Activated B cell treated with CpG ODN at 0.5 μM for 24 hours (primary cell): ENCODE measurements at regions not wholly inside any gene's neighbourhood (a gene's known extent, or its start where the extent isn't known, plus 50 kb on each side); places are given as distances from the start of the nearest gene placed in this dataset.

Source experiments
- ATAC-seq: fragments of 200-7000 bp; cut with Tn5 transposase; one replicate; pipeline ENCODE4 v1.10.0; 2021; ENCODE audit warnings: low read depth, mild to moderate bottlenecking, moderate library complexity
- CTCF ChIA-PET: fragments of 350-600 bp; sonication (Branson Sonifier 250); formaldehyde crosslinking; loops from one replicate; lab custom pipeline; 2021; ENCODE audit warnings: antibody characterized with exemption; lab: Charles Lee
- POLR2A ChIA-PET: fragments of 350-600 bp; sonication (Branson Sonifier 250); formaldehyde crosslinking; loops from one replicate; lab custom pipeline; 2021; ENCODE audit warnings: antibody characterized with exemption; lab: Charles Lee
- DNase-seq: peaks from one replicate; pipeline ENCODE4 v3.0.0; 2022
- H3K27ac Mint-ChIP-seq: one replicate; pipeline ENCODE4 v1.8.0; 2020; ENCODE audit warnings: mixed read lengths
- H3K27me3 Mint-ChIP-seq: one replicate; pipeline ENCODE4 v1.8.0; 2021; ENCODE audit warnings: mixed read lengths
- H3K36me3 Mint-ChIP-seq: one replicate; pipeline ENCODE4 v1.8.0; 2021; ENCODE audit warnings: low read depth, mixed read lengths
- H3K4me1 Mint-ChIP-seq: one replicate; pipeline ENCODE4 v1.8.0; 2021; ENCODE audit warnings: mixed read lengths
- H3K4me3 Mint-ChIP-seq: one replicate; pipeline ENCODE4 v1.8.0; 2020; ENCODE audit warnings: mild to moderate bottlenecking, mixed read lengths
- H3K9me3 Mint-ChIP-seq: one replicate; pipeline ENCODE4 v1.8.0; 2020; ENCODE audit warnings: mixed read lengths
- intact Hi-C: fragments of 100-400 bp; cut with micrococcal nuclease; formaldehyde crosslinking; loops from one replicate; pipeline ENCODE4 v1.15.1; 2024
- TF ChIP-seq, protein P1 (sequence below): fragments of 200-600 bp; IDR thresholded peaks from one replicate; pipeline ENCODE4 v1.8.0; 2022; ENCODE audit warnings: antibody characterized with exemption, mild to moderate bottlenecking

DNA sequence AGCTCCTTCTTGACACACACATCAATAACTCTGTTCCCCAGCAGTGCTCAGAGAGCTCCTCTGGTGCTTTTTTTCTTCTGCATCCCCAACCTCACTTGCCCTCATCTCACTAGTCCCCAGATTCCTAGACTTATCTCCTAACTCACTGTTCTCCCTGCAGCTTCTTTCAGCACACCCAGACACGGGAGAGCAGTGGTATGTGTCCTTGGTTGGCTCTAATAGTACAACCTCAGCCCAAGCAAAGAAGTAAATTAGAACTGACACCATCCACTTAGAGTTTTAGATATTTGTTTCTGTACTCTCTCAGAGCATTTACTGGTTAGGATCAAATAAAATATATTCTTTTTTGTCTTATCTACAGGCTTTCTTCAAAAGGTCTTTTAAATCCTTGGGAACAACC lies 201.4 kb upstream of the SNX7 start:
- no peak for DNase-seq
- TF ChIP-seq, protein P1, sequence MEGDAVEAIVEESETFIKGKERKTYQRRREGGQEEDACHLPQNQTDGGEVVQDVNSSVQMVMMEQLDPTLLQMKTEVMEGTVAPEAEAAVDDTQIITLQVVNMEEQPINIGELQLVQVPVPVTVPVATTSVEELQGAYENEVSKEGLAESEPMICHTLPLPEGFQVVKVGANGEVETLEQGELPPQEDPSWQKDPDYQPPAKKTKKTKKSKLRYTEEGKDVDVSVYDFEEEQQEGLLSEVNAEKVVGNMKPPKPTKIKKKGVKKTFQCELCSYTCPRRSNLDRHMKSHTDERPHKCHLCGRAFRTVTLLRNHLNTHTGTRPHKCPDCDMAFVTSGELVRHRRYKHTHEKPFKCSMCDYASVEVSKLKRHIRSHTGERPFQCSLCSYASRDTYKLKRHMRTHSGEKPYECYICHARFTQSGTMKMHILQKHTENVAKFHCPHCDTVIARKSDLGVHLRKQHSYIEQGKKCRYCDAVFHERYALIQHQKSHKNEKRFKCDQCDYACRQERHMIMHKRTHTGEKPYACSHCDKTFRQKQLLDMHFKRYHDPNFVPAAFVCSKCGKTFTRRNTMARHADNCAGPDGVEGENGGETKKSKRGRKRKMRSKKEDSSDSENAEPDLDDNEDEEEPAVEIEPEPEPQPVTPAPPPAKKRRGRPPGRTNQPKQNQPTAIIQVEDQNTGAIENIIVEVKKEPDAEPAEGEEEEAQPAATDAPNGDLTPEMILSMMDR, result no peak
- Mint-ChIP-seq H3K27me3 (no peaks in the 10 kb centered on the region), H3K4me1 (no peaks in the 10 kb centered on the region), H3K27ac (no peak overlapping the region), H3K9me3 (no peaks in the 10 kb centered on the region), H3K36me3 (no peaks in the 10 kb centered on the region), H3K4me3 (no peak overlapping the region)
- no peak for ATAC-seq
- POLR2A ChIA-PET, result no interaction called here
- CTCF ChIA-PET, result no interaction called here
- intact Hi-C loops, result no loop called here

DNA sequence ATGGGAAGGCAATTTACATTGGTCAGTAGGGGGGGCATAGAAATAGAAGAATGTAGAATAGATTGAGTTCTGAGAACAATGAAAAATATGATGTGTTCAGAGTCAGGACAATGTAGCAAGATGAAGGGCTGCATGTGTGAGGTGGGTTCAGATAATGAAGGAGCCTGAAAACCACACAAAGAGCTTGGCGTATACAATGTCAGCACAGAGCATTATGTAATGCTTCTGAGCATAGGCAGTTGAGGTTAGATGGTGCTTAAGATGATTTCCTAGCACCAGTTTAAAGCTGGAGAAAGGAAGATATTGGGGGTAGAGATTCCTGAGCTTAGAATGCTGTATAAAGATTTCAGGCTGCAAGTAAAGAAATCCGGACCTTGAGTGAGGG lies 202.0 kb upstream of the SNX7 start:
- Mint-ChIP-seq H3K27ac (no peak overlapping the region), H3K36me3 (no peaks in the 10 kb centered on the region), H3K9me3 (no peaks in the 10 kb centered on the region), H3K27me3 (no peaks in the 10 kb centered on the region), H3K4me1 (no peaks in the 10 kb centered on the region), H3K4me3 (no peak overlapping the region)
- no peak for ATAC-seq
- intact Hi-C loops, result no loop called here
- DNase-seq, result no peak
- TF ChIP-seq, protein P1, result no peak
- ChIA-PET CTCF (no interaction called here), POLR2A (no interaction called here)

- ChIA-PET CTCF (no interaction called here), POLR2A (no interaction called here)
- no peaks in the 10 kb centered on the region for H3K27me3 Mint-ChIP-seq
- no peak overlapping the region for H3K4me3 Mint-ChIP-seq
- H3K27ac Mint-ChIP-seq, result no peak overlapping the region
- ATAC-seq (no peak), DNase-seq (no peak)
- no peaks in the 10 kb centered on the region for H3K9me3 Mint-ChIP-seq
- intact Hi-C loops, result no loop called here
- TF ChIP-seq, protein P1, result no peak
- H3K4me1 Mint-ChIP-seq, result no peaks in the 10 kb centered on the region
- H3K36me3 Mint-ChIP-seq, result no peaks in the 10 kb centered on the region
Observed at GRCh38 chr1:98458511-98459485, 202.7 kb upstream of the SNX7 start.

DNA sequence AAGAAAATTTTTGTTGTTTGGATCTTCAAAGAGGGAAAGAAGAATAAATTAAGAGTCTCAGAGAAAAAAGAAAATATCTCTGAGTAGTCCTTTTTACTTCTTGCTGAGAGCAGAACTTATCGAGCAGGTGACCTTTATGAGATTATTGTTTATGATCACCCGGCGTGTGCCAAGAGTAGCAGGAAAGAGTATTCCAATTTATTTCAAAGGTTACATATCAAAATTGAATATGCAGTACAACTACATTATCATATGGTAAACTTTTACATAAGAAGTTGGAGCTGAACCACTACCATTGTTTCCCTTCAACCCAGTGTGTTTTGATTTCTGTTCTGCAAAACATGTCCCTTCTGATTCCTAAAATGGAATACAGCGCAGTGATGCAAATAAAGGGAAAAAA lies 204.3 kb upstream of the SNX7 start:
- Mint-ChIP-seq H3K9me3 (no peaks in the 10 kb centered on the region), H3K27ac (no peak overlapping the region), H3K36me3 (no peaks in the 10 kb centered on the region), H3K4me3 (no peak overlapping the region), H3K4me1 (no peaks in the 10 kb centered on the region), H3K27me3 (no peaks in the 10 kb centered on the region)
- ChIA-PET POLR2A (no interaction called here), CTCF (no interaction called here)
- no peak for DNase-seq
- TF ChIP-seq, protein P1, result no peak
- no peak for ATAC-seq
- intact Hi-C loops, result no loop called here

- ChIA-PET POLR2A (no interaction called here), CTCF (no interaction called here)
- Mint-ChIP-seq H3K27me3 (no peaks in the 10 kb centered on the region), H3K27ac (no peak overlapping the region), H3K4me1 (no peaks in the 10 kb centered on the region), H3K36me3 (no peaks in the 10 kb centered on the region), H3K4me3 (no peak overlapping the region), H3K9me3 (no peaks in the 10 kb centered on the region)
- no peak for ATAC-seq
- TF ChIP-seq, protein P1, result no peak
- intact Hi-C loops, result no loop called here
- DNase-seq, result no peak
Observed at GRCh38 chr1:98454666-98455065, 206.9 kb upstream of the SNX7 start.
